AG09309 (cell line): ENCODE measurements at regions not wholly inside any gene's neighbourhood (a gene's known extent, or its start where the extent isn't known, plus 50 kb on each side); places are given as distances from the start of the nearest gene placed in this dataset.

Experiments used
- DNase-seq: peaks from one replicate; pipeline ENCODE4 v3.0.0-alpha.2; 2010; ENCODE audit warnings: low read depth
- H3K4me3 ChIP-seq: 2 replicates; pipeline ENCODE4 v1.5.1; 2011; ENCODE audit warnings: mild to moderate bottlenecking, low read depth, low read length, moderate library complexity; ENCODE audit not compliant: control insufficient read depth
- TF ChIP-seq, protein P1 (sequence below): IDR thresholded peaks from 2 replicates; pipeline ENCODE4 v1.5.1; 2011; ENCODE audit warnings: mild to moderate bottlenecking, low read depth, low read length, inconsistent platforms; ENCODE audit not compliant: insufficient read depth, control insufficient read depth; ENCODE audit errors: missing control alignments

DNA sequence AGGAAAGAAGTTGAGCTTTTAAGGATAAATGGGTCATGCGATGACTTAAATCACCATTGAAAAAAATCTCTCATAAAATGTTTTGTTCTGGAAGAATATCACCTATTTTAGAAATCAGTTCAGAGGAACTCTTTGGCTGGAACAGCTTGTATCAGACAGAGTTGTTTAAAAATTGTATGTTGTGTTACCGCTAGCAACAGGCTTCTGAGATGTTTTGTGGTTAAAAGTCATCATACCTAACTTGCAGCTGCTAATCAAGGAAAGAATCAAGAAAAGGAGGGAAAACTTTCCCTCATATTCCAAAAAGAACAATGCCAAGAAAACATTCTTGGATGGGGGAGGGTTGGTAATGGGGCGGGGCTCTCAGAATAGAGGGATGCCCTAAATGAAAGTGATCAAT lies 220.7 kb upstream of the CITED2 start:
- DNase-seq: no peak
- TF ChIP-seq, protein P1, sequence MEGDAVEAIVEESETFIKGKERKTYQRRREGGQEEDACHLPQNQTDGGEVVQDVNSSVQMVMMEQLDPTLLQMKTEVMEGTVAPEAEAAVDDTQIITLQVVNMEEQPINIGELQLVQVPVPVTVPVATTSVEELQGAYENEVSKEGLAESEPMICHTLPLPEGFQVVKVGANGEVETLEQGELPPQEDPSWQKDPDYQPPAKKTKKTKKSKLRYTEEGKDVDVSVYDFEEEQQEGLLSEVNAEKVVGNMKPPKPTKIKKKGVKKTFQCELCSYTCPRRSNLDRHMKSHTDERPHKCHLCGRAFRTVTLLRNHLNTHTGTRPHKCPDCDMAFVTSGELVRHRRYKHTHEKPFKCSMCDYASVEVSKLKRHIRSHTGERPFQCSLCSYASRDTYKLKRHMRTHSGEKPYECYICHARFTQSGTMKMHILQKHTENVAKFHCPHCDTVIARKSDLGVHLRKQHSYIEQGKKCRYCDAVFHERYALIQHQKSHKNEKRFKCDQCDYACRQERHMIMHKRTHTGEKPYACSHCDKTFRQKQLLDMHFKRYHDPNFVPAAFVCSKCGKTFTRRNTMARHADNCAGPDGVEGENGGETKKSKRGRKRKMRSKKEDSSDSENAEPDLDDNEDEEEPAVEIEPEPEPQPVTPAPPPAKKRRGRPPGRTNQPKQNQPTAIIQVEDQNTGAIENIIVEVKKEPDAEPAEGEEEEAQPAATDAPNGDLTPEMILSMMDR: no peak

DNA sequence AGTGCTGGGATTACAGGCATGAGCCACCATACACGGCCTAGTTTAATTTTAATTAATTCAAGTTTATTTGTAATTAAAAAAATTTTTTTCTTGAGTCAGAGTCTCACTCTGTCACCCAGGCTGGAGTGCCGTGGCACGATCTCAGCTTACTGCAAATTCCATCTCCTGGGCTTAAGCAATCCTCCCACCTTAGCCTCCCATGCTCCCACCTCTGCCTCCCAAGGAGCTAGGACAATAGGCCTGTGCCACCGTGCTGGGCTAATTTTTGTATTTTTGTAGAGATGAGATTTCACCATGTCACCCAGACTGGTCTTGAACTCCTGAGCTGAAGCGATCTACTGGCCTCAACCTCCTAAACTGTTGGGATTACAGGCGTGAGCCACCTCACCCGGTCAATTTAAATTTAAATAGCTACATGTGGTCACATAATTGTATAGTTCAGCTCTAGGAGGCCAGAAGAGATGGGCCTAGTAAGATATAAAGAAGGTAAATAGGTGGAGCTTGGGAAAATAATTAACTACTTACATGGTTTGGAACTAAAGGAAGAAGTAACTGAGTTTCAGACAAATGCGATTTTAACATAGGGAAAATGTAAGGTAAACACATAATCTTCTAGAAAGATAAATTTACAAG lies 220.0 kb upstream of the CITED2 start:
- no peak overlapping the region for H3K4me3 ChIP-seq
- DNase-seq: no peak
- TF ChIP-seq, protein P1: no peak

More for the DNA sequence above, 220.7 kb upstream of the CITED2 start:
- no peak overlapping the region for H3K4me3 ChIP-seq

DNA sequence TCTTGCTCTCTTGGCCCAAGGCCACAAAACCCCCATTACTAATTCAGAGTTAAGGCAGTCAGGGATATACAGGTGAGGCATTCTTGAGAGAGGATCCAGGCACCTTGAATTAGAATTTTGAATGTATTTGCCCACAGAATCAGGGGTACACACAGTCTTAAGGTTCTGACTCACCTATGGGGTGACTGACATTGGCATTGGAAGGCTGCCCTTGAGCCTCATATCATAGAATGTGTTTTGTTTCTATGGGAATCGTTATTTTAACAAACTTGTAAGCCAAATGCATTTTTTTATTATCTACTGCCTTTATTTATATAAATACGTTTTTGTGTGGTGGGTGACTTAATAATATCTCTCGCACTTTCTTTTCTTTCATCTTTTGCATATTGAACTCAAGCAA lies 218.6 kb upstream of the CITED2 start:
- TF ChIP-seq, protein P1: no peak
- no peak for DNase-seq
- H3K4me3 ChIP-seq: no peak overlapping the region

DNA sequence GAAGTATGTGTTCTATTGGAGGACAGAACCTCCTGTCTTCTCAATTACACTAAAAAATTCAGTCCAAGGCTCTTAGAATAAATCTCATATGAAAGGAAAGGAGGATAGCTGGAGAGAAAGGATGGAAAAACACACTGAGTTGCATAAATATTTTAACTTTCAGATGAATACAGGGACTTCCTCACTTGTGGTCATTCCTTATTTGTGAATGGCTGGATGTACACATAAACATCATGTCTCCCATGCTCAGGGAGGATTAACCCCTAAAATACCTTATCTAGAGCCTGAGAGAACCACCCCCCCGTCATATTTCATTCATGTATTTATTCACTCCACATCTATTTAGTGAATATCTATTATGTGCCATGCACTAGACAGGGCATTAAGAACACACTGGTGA lies 217.6 kb upstream of the CITED2 start:
- no peak for DNase-seq
- TF ChIP-seq, protein P1: no peak
- no peak overlapping the region for H3K4me3 ChIP-seq

DNA sequence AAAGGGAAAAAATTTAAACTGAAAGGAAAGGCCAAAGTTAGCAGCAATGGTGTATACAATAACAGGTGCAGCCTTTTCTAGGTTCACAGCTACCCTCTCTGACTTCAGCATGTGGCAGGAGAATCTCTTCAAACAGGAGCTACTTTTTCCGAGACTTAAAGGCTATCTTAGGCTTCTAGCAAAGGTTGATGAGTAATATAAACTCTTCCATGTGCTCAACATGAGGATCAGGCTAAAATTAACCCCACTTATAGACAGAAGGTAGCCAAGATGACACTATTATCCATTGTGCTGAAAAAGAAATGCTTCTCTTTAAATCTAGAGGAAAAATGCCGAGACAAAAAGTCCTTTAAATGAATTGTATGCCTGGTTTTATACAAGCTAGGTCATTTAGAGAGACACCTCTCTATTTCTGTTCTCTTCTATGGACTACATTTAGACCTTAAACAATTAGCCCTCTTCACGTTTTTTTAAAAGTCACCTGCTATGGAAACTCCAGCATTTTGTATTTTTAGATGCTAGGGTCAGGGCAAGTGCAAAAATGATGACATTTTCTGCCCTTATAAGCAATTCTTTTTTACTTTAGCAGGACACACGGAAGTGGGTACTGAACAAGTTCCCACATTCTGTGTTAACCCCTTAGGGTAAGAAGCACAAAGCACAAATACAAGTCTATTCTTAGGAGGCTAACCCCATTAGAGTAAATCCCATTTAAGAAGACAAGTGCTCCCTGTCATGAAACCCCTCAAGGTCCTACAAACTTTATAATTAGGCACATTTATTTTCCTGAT lies 216.8 kb upstream of the CITED2 start:
- no peak overlapping the region for H3K4me3 ChIP-seq
- no peak for DNase-seq
- TF ChIP-seq, protein P1: no peak

DNA sequence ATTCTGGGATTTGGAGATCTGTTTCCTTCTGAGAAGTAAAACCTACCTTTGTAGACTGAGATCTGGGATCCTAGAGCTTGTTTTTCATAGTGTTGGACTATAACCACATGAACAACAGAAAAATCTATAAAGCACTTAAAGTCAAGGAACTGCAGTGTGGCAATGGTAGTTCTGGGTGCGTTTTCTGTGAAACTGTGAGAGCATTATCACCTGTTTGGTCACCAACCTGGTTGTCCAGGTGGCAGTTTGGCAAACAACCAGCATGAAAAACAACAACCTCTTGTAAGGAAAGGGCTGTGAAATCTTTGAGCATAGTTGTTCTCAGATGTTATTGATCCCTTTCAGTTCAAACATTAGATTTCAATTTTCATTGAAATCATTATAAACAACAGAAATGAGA lies 215.8 kb upstream of the CITED2 start:
- TF ChIP-seq, protein P1: no peak
- no peak overlapping the region for H3K4me3 ChIP-seq
- DNase-seq: no peak
